Fibroblast of lung (primary cell): ENCODE measurements at regions not wholly inside any gene's neighbourhood (a gene's known extent, or its start where the extent isn't known, plus 50 kb on each side); places are given as distances from the start of the nearest gene placed in this dataset.

Experiments used
- DNase-seq, 2 donors: peaks; one replicate each; pipeline versions ENCODE4 v3.0.0 to v3.0.0-alpha.2; 2010; ENCODE audit warnings: low read depth in 2 of 2
- H2AFZ ChIP-seq: 2 replicates; pipeline ENCODE4 v1.5.1; 2012; ENCODE audit warnings: low read length, control low read depth, inconsistent platforms
- H3K27ac ChIP-seq: 2 replicates; pipeline ENCODE4 v1.5.1; 2011; ENCODE audit warnings: low read length, control low read depth; ENCODE audit not compliant: insufficient read depth
- H3K27me3 ChIP-seq: 2 replicates; pipeline ENCODE4 v1.5.1; 2011; ENCODE audit warnings: mild to moderate bottlenecking, low read length; ENCODE audit not compliant: control insufficient read depth, insufficient read depth
- H3K36me3 ChIP-seq: 2 replicates; pipeline ENCODE4 v1.5.1; 2011; ENCODE audit warnings: low read length; ENCODE audit not compliant: control insufficient read depth, insufficient read depth
- H3K4me1 ChIP-seq: 2 replicates; pipeline ENCODE4 v1.5.1; 2011; ENCODE audit warnings: low read length; ENCODE audit not compliant: control insufficient read depth, insufficient read depth; ENCODE audit errors: extremely low read depth
- H3K4me2 ChIP-seq: 2 replicates; pipeline ENCODE4 v1.5.1; 2011; ENCODE audit warnings: low read length, control low read depth; ENCODE audit not compliant: insufficient read depth; ENCODE audit errors: extremely low read depth
- H3K4me3 ChIP-seq, 4 experiments: fragments of 200-600 bp in 1 of 4; sonication (generic) in 1 of 4; replicated peaks in 1 of 4; 2 replicates each; pipeline ENCODE4 v1.5.1; 2011 to 2016; ENCODE audit warnings: low read length in 4 of 4, low read depth in 3 of 4, mild to moderate bottlenecking in 3 of 4, control low read depth in 2 of 4, inconsistent platforms in 1 of 4, mixed read lengths in 1 of 4; ENCODE audit not compliant: insufficient read depth in 1 of 4; ENCODE audit errors: control extremely low read depth in 1 of 4
- H3K79me2 ChIP-seq: 2 replicates; pipeline ENCODE4 v1.5.1; 2012; ENCODE audit warnings: mild to moderate bottlenecking, low read length, inconsistent platforms; ENCODE audit not compliant: control insufficient read depth, insufficient read depth
- H3K9ac ChIP-seq: 2 replicates; pipeline ENCODE4 v1.5.1; 2011; ENCODE audit warnings: mild to moderate bottlenecking, low read length, control low read depth; ENCODE audit not compliant: insufficient read depth
- H3K9me3 ChIP-seq: 2 replicates; pipeline ENCODE4 v1.5.1; 2012; ENCODE audit warnings: low read depth, low read length; ENCODE audit not compliant: control insufficient read depth, insufficient read depth
- H4K20me1 ChIP-seq: 2 replicates; pipeline ENCODE4 v1.5.1; 2011; ENCODE audit warnings: low read length; ENCODE audit not compliant: control insufficient read depth, insufficient read depth; ENCODE audit errors: extremely low read depth
- CTCF ChIP-seq, 2 donors: IDR thresholded peaks in 1 of 2; conservative IDR thresholded peaks in 1 of 2; 1 replicate in 1 of 2; 2 replicates in 1 of 2; pipeline ENCODE4 v1.5.1; 2011 to 2012; ENCODE audit warnings: low read length in 2 of 2, control low read depth in 1 of 2, inconsistent platforms in 1 of 2, low read depth in 1 of 2, mild to moderate bottlenecking in 1 of 2
- EZH2 ChIP-seq: IDR thresholded peaks from 2 replicates; pipeline ENCODE4 v1.5.1; 2012; ENCODE audit warnings: low read length, control low read depth, mild to moderate bottlenecking; ENCODE audit errors: missing control alignments

DNA sequence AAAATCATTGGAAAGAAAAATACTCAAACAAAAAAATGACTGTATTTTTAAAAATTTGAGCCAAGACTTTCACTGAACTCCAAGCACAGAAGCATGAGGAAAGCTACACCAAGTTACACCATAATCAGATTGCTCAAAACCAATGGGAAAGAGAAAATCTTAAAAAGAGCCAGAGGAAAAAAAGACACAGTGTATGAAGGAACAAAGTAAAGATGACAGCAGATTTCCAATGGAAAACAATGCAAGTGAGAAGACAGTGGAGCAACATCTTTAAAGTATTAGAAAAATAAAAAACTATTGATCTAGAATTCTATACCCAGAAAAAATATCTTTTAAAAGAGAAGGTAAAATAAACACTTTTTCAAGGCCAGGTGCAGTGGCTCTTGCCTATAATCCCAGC is 147.8 kb upstream of the ZBTB40 start:
- Histone ChIP-seq H4K20me1 (no peaks in the 10 kb centered on the region), H3K4me2 (no peak overlapping the region), H3K4me1 (no peaks in the 10 kb centered on the region), H2AFZ (no peak overlapping the region), H3K36me3 (no peaks in the 10 kb centered on the region), H3K4me3 (no peak overlapping the region), H3K9me3 (no peaks in the 10 kb centered on the region), H3K27me3 (no peaks in the 10 kb centered on the region), H3K79me2 (no peaks in the 10 kb centered on the region), H3K27ac (no peak overlapping the region), H3K9ac (no peak overlapping the region)
- TF ChIP-seq EZH2 (no peak), CTCF (conservative IDR thresholded peaks at IDR 0.05 in 1 of 2, IDR thresholded peaks at IDR 0.05 in 1 of 2; ENCODE audit: low read depth in 1 of 2, low read length in 2 of 2) (no peak)
- DNase-seq, result no peak

DNA sequence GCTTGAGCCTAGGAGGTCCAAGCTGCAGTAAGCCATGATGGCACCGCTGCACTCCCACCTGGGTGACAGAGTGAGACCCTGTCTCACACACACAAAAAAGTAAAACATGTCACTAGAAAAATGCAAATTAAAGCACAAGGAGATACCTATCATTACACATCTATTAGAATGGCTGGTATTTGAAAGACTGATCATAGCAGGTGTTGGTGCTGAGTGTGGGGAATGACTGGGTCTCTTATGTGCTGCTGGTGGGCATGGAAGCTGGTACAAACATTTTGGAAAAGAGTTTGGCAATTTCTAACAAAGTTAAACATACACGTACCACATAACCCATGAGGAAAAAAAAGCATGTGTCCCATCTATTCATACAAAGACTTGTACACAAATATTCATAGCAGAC is 142.1 kb upstream of the ZBTB40 start:
- no peak for DNase-seq
- TF ChIP-seq CTCF (conservative IDR thresholded peaks at IDR 0.05 in 1 of 2, IDR thresholded peaks at IDR 0.05 in 1 of 2; ENCODE audit: low read depth in 1 of 2, low read length in 2 of 2) (no peak), EZH2 (no peak)
- peaks cover 6% of the 10 kb centered on the region for H3K27me3 ChIP-seq

GRCh38 chr1:22311461-22311860 is 140.2 kb upstream of the ZBTB40 start:
- Histone ChIP-seq H4K20me1 (no peaks in the 10 kb centered on the region), H3K36me3 (no peaks in the 10 kb centered on the region), H3K9ac (no peak overlapping the region), H3K79me2 (no peaks in the 10 kb centered on the region), H3K27ac (no peak overlapping the region), H3K4me2 (no peak overlapping the region), H3K4me3 (no peak overlapping the region), H3K9me3 (no peaks in the 10 kb centered on the region), H3K4me1 (no peaks in the 10 kb centered on the region), H2AFZ (no peak overlapping the region), H3K27me3 (peaks cover 6% of the 10 kb centered on the region)
- TF ChIP-seq CTCF (conservative IDR thresholded peaks at IDR 0.05 in 1 of 2, IDR thresholded peaks at IDR 0.05 in 1 of 2; ENCODE audit: low read depth in 1 of 2, low read length in 2 of 2), result no peak
- no peak for TF ChIP-seq EZH2
- no peak for DNase-seq

More for the DNA sequence above, 142.1 kb upstream of the ZBTB40 start:
- Histone ChIP-seq H3K36me3 (no peaks in the 10 kb centered on the region), H3K4me2 (no peak overlapping the region), H3K4me1 (no peaks in the 10 kb centered on the region), H3K27ac (no peak overlapping the region), H3K4me3 (no peak overlapping the region), H2AFZ (no peak overlapping the region), H4K20me1 (no peaks in the 10 kb centered on the region), H3K9ac (no peak overlapping the region), H3K9me3 (no peaks in the 10 kb centered on the region), H3K79me2 (no peaks in the 10 kb centered on the region)
